ENCODE measurements at regions not wholly inside any gene's neighbourhood (a gene's known extent, or its start where the extent isn't known, plus 50 kb on each side); places are given as distances from the start of the nearest gene placed in this dataset.
"Not testable (repeated sequence)": the region's sequence is repeated elsewhere in the genome, so short reads cannot be mapped to it uniquely, and the experiment has no call there.

DNA sequence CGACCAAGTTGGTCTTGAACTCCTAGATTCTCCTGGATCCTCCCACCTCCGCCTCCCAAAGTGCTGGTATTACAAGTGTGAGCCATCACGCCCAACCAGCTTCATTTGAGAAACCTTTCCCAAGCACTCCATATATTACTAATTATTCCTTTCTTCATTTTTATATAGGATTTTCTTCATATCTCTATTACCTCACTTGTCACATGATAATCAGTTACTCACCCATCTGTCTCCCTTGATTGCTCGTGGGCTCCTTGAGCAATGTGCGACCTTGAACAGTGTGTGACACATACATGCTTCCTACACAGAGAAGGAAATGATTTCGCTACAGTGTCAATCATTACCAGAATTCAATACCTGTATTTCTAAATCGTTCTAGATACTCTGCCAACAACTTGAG, 110.7 kb upstream of the C2CD4B start:
- DNase-seq: no peak

DNA sequence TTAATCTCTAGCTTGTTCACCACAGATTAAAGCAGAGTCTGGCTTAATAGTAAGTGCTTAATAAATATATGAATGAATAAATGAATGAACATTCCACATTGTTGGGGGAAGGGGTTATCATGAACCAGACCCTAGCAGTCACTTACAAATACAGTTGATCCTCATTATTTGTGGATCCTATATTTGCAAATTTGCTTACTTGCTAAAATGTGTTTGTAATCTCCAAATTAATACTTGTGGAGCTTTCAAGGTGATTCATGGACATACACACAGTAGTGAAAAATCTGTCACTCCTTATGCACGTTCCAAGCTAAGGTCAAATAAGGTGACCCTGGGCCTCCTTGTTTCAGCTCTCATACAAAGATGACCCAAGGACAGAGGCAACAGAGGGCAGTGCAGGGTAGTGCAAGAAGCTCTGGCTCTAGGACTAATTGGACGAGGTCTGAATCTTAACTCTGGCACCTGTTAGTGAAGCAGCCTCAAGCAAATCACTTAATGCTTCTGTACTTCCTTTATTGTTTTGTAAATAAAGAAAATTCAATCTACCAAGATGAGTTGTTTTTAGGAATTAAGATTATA, 112.8 kb upstream of the C2CD4B start:
- DNase-seq: no peak

DNA sequence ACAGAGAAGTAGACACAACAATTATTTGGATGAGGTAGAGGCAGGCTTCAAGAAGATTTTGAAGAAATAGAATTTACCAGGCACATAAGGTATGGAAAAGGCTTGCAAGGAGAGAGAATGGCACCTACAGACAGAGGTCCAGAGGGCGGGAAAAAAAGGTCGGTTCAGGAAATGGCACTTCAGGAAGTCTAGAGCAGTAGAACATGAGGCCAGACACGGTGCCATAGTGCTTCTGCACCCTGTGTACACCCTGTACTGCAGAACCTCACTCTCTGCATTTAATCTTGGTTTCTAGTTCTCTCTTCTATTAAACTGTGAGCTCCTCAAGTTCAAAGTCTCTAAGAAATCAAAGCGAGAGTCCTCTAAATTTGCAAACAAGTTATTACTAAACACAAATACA, 113.4 kb upstream of the C2CD4B start:
- no peak for DNase-seq

DNA sequence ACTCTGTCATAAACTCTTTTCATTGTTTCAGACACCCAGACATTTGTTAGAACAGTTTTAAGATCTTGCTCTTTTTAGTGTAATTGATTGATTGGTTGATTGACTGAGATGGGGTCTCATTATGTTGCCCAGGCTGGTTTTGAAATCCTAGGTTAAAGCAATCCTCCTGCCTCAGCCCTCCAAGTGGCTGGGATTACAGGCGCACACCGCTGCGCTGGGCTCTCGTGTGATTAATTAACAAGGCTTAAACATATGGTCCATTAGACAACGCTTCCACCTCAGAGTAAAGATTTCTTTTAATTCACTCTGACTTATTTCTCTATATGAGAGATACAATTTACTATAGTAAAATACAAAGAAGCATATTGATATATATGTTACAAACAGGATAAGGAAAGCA, 114.0 kb upstream of the C2CD4B start:
- DNase-seq: no peak

DNA sequence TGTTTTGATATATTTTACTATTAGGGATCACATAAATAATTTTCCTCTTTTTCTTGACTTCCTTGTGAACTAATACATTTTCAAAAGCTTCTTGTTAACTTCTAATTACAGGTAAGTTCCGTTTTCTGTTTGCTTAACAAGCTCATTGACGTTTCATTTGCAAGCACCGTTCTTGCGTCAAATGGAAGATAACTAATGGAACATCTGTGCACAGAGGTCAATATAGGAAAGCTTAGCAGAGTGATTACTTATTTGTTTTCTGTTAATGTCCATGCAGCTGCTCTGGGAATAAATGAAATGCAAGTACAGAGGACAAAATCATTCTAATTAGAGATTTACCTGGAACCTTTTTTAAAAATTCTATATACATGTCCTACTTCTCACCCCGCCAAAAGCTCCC, 115.5 kb upstream of the C2CD4B start:
- DNase-seq: no peak

DNA sequence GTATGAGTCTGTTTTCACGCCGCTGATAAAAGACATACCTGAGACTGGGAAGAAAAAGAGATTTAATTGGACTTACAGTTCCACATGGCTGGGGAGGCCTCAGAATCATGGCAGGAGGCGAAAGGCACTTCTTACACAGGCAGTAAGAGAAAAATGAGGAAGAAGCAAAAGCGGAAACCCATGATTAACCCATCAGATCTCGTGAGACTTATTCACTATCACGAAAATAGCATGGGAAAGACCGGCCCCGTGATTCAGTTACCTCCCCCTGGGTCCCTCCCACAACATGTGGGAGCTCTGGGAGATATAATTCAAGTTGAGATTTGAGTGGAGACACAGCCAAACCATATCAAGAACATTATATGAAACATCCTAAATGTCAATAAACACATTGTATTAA, 116.7 kb upstream of the C2CD4B start:
- DNase-seq: not testable (repeated sequence)

DNA sequence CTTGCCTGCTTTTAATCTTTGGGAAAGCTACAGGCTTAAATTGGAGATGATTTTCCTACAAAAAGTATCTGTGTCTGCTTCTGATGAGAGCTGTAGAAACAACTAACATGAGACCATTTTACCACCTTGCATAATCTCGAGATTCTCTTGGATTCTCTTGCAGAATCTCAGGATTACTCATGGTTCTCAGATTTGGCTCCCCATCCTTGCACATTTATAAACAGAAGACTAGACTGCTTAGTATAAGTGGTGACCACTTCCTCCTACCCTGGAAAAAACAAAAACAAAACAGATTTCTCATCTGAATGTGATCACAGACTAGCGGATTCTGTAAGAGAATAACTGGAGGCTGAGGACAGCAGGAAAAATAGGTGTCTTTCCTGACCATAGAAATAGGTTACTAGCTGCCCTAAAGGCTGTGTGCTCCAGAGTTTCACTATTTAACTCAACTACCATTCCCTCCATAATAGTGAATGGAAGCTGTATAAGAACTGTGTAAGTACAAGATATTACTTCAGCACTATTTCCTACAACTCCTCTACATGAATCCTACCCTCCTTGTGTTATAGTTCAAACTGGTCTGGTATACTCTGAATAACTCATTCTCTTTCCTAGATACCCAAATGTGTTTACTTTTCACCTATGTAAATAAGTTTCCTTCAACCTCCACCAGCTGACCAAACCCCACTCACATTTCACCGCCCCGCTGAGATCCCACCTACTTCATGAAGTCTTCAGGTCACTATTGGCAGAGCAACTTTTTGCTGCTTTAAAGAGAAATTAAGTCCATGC, 122.2 kb upstream of the C2CD4B start:
- DNase-seq: no peak

DNA sequence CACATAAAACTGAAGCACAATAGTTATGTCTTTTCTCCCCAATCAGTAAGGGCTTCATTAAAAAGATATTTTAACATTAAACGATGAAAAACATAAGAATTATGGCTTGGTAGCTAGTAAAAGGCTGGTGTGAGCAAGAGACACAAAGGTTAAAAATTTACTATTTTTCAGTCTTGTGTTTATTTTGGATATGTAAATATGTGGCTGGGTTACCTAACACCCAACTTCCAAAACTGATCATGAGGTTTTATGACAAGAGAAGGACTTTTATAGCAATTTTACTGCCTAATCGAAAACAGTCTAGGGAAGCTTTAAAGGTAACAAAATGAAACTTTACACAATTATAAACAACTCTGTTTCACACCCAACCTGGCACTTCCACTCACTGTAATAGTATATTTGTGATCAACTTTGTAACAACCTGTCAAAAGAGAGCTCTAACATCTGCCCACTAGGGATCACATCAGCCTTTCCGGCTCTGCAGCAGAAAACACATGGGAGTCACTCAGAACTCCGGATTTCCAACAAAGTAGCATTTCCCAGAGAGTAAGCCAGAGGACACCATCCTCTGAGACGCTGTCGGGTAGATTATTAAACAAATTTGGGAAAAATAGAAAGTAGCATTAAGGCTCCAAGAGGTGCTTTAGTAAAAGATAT, 123.4 kb upstream of the C2CD4B start:
- no peak for DNase-seq

DNA sequence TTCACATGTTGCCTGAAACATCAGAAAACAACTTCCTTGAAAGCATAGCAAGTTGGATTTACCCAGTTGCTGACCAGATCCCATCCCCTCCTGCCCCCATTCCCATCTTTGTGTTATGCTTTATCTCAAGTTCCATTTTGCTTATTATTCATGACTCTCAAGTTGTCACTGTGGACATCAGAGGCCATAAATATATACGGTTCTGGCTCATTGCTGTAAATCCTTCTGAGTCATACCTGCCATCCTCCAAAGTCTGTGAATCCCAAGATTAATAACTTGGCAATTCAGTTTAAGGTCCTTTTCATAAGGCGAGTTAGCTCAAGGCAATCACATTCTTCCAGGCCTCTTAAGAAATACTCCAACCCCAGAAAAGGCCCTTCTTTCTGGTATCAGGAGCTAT, 126.2 kb upstream of the C2CD4B start:
- DNase-seq: no peak

DNA sequence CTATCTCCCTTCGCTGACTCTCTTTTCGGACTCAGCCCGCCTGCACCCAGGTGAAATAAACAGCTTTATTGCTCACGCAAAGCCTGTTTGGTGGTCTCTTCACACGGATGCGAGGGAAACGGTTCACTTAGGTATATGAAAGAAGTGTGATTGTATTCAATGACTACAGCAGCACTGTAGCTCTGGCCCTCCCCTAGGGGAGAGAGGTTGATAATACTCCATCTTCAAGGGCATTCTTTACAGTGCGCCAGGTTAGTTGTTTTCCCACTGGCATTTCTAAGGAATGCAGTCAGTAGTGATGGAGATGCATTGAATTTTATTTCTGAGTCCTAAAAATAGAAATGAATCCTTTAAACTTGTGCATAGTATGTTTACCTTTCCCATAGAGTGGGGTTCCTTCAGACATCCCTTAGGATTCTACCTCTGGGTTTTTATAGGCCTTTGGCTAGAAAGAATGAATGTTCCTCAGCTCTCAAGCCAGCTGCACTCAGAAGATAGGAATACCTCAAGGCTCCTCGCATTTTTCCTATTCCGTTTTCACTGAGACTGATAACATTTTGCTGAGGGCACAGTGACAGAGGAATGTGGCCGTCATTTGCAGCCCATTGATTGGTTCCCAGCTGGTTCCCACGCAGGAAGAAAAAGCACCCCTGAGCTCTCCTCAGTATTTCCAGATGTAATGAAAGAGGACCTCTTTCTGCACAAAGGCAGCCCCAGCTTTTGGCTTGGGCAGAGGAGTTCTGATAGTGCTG, 131.8 kb upstream of the C2CD4B start:
- no peak for DNase-seq

DNA sequence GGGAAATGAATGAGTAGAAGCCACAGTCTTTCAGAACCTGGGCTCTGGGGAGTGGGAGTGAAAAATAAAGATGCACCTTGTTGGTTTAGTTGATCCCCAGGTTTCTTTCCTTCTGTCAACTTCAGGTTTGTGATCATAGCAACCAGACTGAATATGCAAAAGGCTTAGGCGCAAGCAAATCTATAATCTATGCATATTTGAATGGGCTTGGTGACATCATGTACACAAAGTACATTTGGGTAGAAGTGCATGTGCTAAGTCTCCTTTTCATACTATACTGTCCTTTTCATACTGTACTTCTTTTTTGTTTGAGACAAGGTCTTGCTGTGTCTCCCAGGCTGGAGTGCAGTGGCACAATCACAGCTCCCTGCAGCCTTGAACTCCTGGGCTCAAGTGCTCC, 132.4 kb upstream of the C2CD4B start:
- no peak for DNase-seq

DNA sequence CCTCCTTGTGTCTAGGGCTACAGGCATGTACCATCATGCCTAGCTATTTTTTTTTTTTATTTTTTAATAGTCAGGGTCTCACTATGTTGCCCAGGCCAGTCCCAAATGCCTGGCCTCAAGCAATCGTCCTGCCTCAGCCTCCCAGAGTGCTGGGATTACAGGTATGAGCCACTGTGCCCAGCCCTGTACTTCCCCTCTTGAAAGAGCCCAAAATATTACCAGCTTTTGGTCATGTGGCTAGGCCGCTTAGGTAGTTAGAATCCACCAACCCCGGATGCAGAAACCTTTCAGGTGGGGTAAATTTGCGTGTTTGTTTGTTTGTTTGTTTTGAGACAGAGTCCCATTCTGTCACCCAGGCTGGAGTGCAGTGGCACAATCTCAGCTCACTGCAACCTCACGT, 132.8 kb upstream of the C2CD4B start:
- DNase-seq: no peak

DNA sequence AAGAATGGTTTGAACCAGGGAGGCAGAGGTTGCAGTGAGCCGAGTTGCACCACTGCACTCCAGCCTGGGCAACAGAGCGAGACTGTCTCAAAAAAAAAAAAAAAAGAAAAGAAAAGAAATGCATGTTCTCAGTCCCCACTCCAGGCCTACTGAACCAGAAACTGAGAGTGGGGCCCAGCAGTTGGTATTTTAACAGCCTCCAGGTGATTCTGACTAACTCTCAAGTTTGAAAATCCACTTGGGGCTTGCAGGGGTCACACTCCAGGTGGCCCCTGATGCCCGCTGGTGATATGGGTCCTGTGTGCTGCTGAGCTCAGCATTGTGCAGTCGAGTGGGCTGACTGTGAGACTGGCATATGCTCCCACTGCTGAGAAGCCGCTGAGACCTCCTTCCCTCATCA, 133.7 kb upstream of the C2CD4B start:
- no peak for DNase-seq

DNA sequence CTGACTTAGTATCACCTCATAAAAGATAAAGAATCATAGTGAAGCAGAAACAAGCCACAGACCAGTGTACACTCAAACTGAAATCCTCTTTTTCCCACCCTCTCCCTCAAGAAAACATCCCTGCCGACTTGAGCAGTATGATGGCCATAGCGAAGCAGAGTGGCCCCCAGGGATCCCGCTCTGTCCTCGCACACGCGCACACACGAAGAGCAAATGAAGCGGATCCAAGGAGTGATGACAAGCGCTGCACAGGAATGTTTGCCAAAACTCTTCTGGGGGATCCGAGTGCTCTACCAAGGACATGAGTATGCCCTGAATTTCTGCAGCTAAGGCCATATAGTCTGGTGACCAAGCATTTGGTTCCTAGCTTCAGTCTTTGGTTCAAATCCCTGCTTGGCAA, 134.5 kb upstream of the C2CD4B start:
- no peak for DNase-seq

DNA sequence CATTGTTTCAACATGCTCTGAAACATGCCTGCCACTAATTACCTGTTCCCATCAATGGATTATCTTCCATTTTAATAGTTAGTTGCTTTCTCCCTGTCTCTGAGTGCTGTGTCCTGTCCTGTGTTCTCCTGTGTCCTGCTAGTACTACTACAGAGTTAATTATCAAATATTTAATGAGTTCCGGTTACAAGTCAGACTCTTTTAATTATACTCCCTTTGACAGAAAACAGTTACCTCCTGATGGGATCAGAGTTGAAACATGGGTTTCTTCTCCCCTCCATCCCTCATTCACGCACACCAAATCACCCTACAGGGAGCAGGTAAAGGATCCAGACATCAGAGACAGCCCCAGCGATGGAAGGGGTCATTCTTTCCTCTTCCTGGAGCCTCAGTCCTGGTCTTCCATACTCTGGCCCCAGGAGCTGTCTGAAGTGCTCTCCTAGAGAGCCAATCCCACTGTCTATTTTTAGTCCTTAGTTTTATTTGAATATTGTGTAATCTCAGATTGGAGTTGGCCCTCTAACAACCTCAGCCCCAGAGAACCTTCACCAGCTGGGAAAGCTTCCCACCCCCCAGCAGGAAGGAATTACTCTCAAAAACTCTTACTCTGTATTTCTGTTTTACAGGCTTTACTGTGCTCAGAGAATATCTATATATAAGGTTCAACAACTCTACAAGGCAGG, 137.0 kb upstream of the C2CD4B start:
- no peak for DNase-seq

DNA sequence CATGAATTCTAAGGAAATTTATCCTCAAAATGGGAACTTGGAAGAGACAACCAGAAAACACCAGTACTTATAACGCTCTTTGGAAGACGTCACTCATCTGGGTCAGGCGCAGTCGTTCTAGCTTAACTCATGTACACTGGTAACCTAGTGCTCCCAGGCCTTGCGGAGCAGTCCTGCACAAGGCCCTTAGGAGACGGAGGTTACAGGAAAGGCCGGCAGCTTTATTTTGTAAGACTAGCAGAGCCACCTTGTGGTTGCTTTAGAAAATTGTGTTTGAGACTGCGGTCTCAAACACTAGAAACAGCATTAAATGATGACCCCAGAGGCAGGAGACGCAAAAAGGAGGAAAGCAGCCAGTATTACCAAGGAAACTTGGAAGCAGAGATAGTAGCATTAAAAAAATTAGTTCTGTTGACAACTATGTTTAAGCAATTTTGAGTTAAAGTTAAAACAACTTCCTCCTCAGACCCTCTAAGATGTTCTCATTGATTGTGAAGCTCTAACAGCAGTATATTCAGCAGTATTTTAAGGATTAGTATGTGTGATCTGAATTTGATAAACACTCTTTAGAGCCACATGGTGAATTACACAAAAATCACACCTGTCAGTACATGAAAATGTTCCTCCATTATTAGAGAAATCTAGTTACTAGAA, 141.9 kb upstream of the C2CD4B start:
- no peak for DNase-seq

DNA sequence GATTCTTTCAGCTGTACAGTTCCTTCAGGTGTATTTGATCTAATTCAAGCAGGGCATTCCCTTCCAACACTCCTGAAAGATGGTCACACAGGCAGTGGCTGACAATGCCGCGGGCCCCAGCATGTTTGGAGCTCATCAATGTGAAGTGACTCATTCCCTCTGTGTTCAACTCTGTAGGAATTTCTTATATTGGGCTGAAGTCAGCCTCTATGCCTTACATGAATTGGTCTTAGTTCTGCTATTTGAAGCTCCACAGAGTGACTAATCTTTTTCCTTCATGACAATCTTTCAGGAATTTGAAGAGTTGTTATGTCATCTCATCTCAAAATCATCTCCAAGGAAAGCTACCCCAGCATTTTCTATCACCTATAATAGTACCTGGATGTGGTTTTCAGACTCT, 142.5 kb upstream of the C2CD4B start:
- DNase-seq: no peak

DNA sequence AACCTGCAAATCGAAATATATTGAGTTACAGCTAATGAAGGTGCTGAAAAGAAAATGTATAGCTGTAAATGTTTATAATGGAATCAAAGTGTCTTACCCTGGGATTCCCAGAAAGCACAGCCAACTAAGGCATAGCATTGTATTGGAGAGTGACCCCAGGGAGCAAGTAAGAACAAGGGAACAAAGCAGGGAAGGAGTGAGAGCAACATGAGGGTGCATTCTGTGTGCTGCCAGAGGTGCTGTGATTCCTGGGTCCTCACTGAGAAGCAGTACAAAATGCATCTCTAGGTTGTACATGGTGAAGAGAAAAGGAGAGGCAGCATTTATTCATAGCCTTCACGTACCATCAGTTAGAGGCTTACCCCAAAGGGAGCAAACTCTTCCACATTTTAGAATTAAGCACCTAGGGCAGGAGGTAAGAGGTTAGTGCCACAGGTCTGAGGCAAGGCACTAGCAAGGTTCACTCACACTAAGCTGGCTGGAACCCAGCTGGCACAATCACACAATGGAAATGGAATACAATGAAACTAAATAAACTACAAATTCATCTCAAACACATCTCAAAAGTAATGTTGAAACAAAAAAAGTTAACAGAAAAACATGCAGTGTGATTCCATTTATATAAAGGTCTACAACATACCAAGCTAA, 151.5 kb upstream of the C2CD4B start:
- DNase-seq: no peak

DNA sequence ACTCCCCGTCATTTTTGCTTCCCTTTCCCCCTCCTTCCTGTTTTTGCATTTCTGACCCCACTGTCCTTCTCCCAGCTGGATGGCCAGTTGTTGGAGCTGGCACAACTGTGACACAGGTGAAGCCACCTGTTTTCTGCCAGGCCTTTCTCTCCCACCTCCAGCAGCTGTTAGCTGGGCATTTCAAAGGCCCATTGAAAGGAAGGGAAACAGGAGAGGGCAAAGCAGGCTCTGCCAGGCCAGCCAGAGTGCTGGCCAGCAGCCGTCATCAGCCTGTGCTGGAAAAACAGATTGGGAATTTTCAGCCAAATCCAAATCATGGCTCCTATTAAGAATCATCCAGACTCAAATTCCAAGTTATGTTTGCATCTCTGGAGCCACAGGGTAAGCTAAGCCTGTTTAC, 155.2 kb upstream of the C2CD4B start:
- DNase-seq: no peak

DNA sequence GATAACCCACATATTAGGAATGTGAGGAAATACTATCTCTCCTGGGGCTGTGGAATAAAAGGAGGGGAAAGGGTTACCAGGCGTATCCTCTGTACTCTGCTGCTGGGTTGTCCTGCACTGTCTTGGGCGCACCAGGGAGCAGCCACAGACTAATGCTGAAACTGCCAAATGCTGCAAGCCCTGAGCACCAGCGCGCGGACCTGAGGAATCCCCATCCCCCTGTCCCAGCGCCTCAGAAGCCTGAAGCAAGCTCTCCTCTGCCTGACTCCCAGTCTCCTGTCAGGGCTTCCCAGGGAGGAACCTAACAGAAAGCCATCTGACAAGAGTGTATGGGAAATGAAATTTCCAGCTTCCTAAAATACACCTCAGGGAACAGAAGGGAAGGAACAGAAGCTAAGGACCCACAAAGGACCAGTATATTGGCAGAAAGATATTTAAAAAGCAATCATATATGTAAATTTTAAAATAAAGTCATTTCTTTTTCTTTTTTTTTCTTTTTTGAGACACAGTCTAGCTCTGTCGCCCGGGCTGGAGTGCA, 158.3 kb upstream of the C2CD4B start:
- DNase-seq: no peak

DNA sequence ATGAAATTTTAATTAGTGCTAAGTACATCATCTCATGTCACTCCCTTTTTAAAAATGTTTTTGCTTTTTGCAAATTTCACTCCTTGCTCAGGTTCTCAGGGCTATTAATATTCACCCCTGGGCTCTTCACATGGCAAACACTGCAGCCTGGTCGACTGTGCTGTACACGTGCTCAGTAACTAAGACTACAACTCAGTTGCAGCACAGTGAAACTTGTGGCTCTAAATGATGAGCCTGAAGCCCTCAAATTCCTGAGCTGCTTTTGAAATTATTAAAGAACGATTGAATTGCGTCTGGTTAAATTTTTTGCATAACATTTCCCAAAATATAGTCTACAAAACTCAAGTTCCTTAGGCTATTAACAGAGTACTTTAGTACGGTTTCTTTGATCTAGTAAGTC, 159.3 kb upstream of the C2CD4B start:
- no peak for DNase-seq

DNA sequence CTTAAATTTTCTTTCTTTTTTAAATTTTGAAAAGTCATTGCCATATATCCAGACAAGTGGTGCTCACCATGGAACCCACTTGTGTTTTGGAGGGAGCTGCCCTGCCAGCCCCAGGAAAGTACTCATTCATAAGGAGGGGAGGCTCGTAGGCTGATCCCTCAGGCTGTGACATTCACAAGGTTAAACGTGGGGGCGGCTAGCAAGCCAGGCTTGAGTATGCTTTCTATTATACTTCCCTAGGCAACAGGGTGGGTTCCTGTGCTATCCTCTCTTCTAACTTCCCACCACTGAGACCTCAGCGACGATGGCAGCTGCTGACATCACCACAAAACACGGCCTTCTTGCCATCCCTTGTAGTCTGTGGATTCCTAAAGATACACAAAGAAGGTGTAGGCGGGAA, 160.5 kb upstream of the C2CD4B start:
- no peak for DNase-seq

All from stimulated activated CD4-positive, alpha-beta T cell treated with anti-CD3 and anti-CD28 coated beads, Interleukin-2, amount 100 ng/mL, for 48 hours (primary cell).